Ishikawa (cell line): ENCODE measurements at regions not wholly inside any gene's neighbourhood (a gene's known extent, or its start where the extent isn't known, plus 50 kb on each side); places are given as distances from the start of the nearest gene placed in this dataset.

Experiments
- CEBPB ChIP-seq: IDR thresholded peaks from 2 replicates; pipeline ENCODE4 v1.6.1; 2012
- EGR1 ChIP-seq: IDR thresholded peaks from 2 replicates; pipeline ENCODE4 v1.6.1; 2012
- EP300 ChIP-seq: IDR thresholded peaks from 2 replicates; pipeline ENCODE4 v1.6.1; 2012; ENCODE audit warnings: borderline replicate concordance
- FOXM1 ChIP-seq: IDR thresholded peaks from 2 replicates; pipeline ENCODE4 v1.6.1; 2012; ENCODE audit warnings: low read depth, borderline replicate concordance
- NFIC ChIP-seq: IDR thresholded peaks from 2 replicates; pipeline ENCODE4 v1.6.1; 2012
- RAD21 ChIP-seq: IDR thresholded peaks from 2 replicates; pipeline ENCODE4 v1.6.1; 2012; ENCODE audit warnings: low read depth
- TAF1 ChIP-seq: IDR thresholded peaks from 2 replicates; pipeline ENCODE4 v1.6.1; 2012; ENCODE audit warnings: low read depth, mild to moderate bottlenecking
- TCF12 ChIP-seq: IDR thresholded peaks from 2 replicates; pipeline ENCODE4 v1.6.1; 2012; ENCODE audit warnings: low read depth
- ZBTB7A ChIP-seq: IDR thresholded peaks from 2 replicates; pipeline ENCODE4 v1.6.1; 2012; ENCODE audit warnings: low read depth
- TF ChIP-seq, protein P1 (sequence below): IDR thresholded peaks from 2 replicates; pipeline ENCODE4 v1.6.1; 2012; ENCODE audit warnings: low read depth, mild to moderate bottlenecking
- TF ChIP-seq, protein P2 (sequence below): IDR thresholded peaks from 2 replicates; pipeline ENCODE4 v1.6.1; 2012
- TF ChIP-seq, protein P3 (sequence below): IDR thresholded peaks from 2 replicates; pipeline ENCODE4 v1.6.1; 2012

DNA sequence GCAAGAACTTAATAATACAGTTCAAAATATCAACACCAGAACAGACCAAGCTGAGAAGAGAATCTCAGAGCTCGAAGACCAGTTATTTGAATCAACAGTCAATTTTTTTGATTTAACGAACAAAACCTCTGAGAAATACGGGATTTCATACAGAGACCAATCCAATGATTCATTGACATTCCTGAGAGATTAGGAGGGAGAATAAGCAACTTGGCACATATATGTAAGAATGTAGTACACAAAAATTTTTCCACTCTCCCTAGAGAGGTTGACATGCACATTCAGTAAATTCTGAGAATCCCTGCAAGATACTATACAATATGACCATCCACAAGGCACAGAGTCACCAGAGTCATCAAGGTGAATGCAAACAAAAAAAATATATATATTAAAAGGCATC lies 1577.3 kb upstream of the C9orf72 start:
- TF ChIP-seq EP300 (no peak), CEBPB (no peak), TAF1 (no peak), FOXM1 (no peak), EGR1 (no peak), RAD21 (no peak), TCF12 (no peak), NFIC (no peak), ZBTB7A (no peak)
- TF ChIP-seq, protein P1, sequence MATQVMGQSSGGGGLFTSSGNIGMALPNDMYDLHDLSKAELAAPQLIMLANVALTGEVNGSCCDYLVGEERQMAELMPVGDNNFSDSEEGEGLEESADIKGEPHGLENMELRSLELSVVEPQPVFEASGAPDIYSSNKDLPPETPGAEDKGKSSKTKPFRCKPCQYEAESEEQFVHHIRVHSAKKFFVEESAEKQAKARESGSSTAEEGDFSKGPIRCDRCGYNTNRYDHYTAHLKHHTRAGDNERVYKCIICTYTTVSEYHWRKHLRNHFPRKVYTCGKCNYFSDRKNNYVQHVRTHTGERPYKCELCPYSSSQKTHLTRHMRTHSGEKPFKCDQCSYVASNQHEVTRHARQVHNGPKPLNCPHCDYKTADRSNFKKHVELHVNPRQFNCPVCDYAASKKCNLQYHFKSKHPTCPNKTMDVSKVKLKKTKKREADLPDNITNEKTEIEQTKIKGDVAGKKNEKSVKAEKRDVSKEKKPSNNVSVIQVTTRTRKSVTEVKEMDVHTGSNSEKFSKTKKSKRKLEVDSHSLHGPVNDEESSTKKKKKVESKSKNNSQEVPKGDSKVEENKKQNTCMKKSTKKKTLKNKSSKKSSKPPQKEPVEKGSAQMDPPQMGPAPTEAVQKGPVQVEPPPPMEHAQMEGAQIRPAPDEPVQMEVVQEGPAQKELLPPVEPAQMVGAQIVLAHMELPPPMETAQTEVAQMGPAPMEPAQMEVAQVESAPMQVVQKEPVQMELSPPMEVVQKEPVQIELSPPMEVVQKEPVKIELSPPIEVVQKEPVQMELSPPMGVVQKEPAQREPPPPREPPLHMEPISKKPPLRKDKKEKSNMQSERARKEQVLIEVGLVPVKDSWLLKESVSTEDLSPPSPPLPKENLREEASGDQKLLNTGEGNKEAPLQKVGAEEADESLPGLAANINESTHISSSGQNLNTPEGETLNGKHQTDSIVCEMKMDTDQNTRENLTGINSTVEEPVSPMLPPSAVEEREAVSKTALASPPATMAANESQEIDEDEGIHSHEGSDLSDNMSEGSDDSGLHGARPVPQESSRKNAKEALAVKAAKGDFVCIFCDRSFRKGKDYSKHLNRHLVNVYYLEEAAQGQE: no peak
- TF ChIP-seq, protein P2, sequence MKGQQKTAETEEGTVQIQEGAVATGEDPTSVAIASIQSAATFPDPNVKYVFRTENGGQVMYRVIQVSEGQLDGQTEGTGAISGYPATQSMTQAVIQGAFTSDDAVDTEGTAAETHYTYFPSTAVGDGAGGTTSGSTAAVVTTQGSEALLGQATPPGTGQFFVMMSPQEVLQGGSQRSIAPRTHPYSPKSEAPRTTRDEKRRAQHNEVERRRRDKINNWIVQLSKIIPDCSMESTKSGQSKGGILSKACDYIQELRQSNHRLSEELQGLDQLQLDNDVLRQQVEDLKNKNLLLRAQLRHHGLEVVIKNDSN: no peak
- TF ChIP-seq, protein P3, sequence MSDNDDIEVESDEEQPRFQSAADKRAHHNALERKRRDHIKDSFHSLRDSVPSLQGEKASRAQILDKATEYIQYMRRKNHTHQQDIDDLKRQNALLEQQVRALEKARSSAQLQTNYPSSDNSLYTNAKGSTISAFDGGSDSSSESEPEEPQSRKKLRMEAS: no peak
